ENCODE measurements at regions not wholly inside any gene's neighbourhood (a gene's known extent, or its start where the extent isn't known, plus 50 kb on each side); places are given as distances from the start of the nearest gene placed in this dataset.
"Not testable (repeated sequence)": the region's sequence is repeated elsewhere in the genome, so short reads cannot be mapped to it uniquely, and the experiment has no call there.

- POLR2A ChIA-PET: interaction anchor here (0.8 to 1.5 kb wide), 3 partner anchors 16 to 25 kb away, joined by 3 to 4 read pairs (median 4); no protein-coding TSS in a partner anchor
- CTCF ChIA-PET: no interaction called here
- DNase-seq (ENCODE audit: extremely low spot score): peak; percentile 49
- TF ChIP-seq LEF1 (IDR thresholded peaks at IDR 0.05; ENCODE audit: borderline replicate concordance) (no peak), FOXK2 (IDR thresholded peaks at IDR 0.05) (no peak)
These were observed 91.5 kb upstream of the DNAH5 start for GRCh38 chr5:14035859-14036503.

GRCh38 chr5:14034963-14035362, 90.5 kb upstream of the DNAH5 start:
- CTCF ChIA-PET: no interaction called here
- no peak for DNase-seq (ENCODE audit: extremely low spot score)
- POLR2A ChIA-PET: interaction anchor here (0.8 to 1.5 kb wide), 2 partner anchors 17 to 18 kb away, joined by 4 read pairs; no protein-coding TSS in a partner anchor
- no peak for TF ChIP-seq ELF4 (IDR thresholded peaks at IDR 0.05)
- no peak for TF ChIP-seq FOXK2 (IDR thresholded peaks at IDR 0.05)
- TF ChIP-seq FOXM1 (IDR thresholded peaks at IDR 0.05; ENCODE audit: borderline replicate concordance): no peak
- TF ChIP-seq NFRKB (IDR thresholded peaks at IDR 0.05): no peak
- TF ChIP-seq FOXA1 (IDR thresholded peaks at IDR 0.05): no peak
- no peak for TF ChIP-seq HDGF (IDR thresholded peaks at IDR 0.05; ENCODE audit: borderline replicate concordance)
- no peak for TF ChIP-seq ZNF384 (IDR thresholded peaks at IDR 0.05)
- no peak for TF ChIP-seq SP1 (IDR thresholded peaks at IDR 0.05)
- TF ChIP-seq PKNOX1 (IDR thresholded peaks at IDR 0.05): no peak
- TF ChIP-seq LEF1 (IDR thresholded peaks at IDR 0.05; ENCODE audit: borderline replicate concordance): no peak
- TF ChIP-seq ARNT (IDR thresholded peaks at IDR 0.05): no peak
- no peak for TF ChIP-seq CTBP1 (IDR thresholded peaks at IDR 0.05; ENCODE audit: borderline replicate concordance)
- no peak for TF ChIP-seq L3MBTL2 (conservative IDR thresholded peaks at IDR 0.05)

GRCh38 chr5:14032918-14033317, 88.4 kb upstream of the DNAH5 start:
- POLR2A ChIA-PET: no interaction called here
- CTCF ChIA-PET: no interaction called here
- no peak for DNase-seq (ENCODE audit: extremely low spot score)

GRCh38 chr5:14028938-14029584, 84.6 kb upstream of the DNAH5 start:
- POLR2A ChIA-PET: no interaction called here
- CTCF ChIA-PET: no interaction called here
- no peak for DNase-seq (ENCODE audit: extremely low spot score)
- no peak for TF ChIP-seq L3MBTL2 (conservative IDR thresholded peaks at IDR 0.05)
- TF ChIP-seq FOXM1 (IDR thresholded peaks at IDR 0.05; ENCODE audit: borderline replicate concordance): no peak
- no peak for TF ChIP-seq CTBP1 (IDR thresholded peaks at IDR 0.05; ENCODE audit: borderline replicate concordance)
- no peak for TF ChIP-seq ELF4 (IDR thresholded peaks at IDR 0.05)
- TF ChIP-seq LEF1 (IDR thresholded peaks at IDR 0.05; ENCODE audit: borderline replicate concordance): no peak
- no peak for TF ChIP-seq SP1 (IDR thresholded peaks at IDR 0.05)
- TF ChIP-seq ARNT (IDR thresholded peaks at IDR 0.05): no peak
- TF ChIP-seq ZNF384 (IDR thresholded peaks at IDR 0.05): no peak
- TF ChIP-seq HDGF (IDR thresholded peaks at IDR 0.05; ENCODE audit: borderline replicate concordance): no peak
- no peak for TF ChIP-seq BHLHE40 (IDR thresholded peaks at IDR 0.05; ENCODE audit: borderline replicate concordance)

More at GRCh38 chr5:14032918-14033317, 88.4 kb upstream of the DNAH5 start:
- TF ChIP-seq FOXA1 (IDR thresholded peaks at IDR 0.05) (no peak), TARDBP (IDR thresholded peaks at IDR 0.05) (no peak), CTBP1 (IDR thresholded peaks at IDR 0.05; ENCODE audit: borderline replicate concordance) (no peak), ELF4 (IDR thresholded peaks at IDR 0.05) (no peak), BHLHE40 (IDR thresholded peaks at IDR 0.05; ENCODE audit: borderline replicate concordance) (no peak), NFRKB (IDR thresholded peaks at IDR 0.05) (no peak)

- ChIA-PET CTCF (no interaction called here), POLR2A (no interaction called here)
- no peak for DNase-seq (ENCODE audit: extremely low spot score)
- TF ChIP-seq CTBP1 (IDR thresholded peaks at IDR 0.05; ENCODE audit: borderline replicate concordance): no peak
- no peak for TF ChIP-seq L3MBTL2 (conservative IDR thresholded peaks at IDR 0.05)
- no peak for TF ChIP-seq NFRKB (IDR thresholded peaks at IDR 0.05)
- no peak for TF ChIP-seq FOXA1 (IDR thresholded peaks at IDR 0.05)
- no peak for TF ChIP-seq HDGF (IDR thresholded peaks at IDR 0.05; ENCODE audit: borderline replicate concordance)
- no peak for TF ChIP-seq FOXM1 (IDR thresholded peaks at IDR 0.05; ENCODE audit: borderline replicate concordance)
- no peak for TF ChIP-seq SP1 (IDR thresholded peaks at IDR 0.05)
- TF ChIP-seq TARDBP (IDR thresholded peaks at IDR 0.05): no peak
- no peak for TF ChIP-seq ZNF384 (IDR thresholded peaks at IDR 0.05)
- no peak for TF ChIP-seq ARNT (IDR thresholded peaks at IDR 0.05)
These were observed 83.7 kb upstream of the DNAH5 start for GRCh38 chr5:14028188-14028587.

GRCh38 chr5:14025569-14026286, 81.2 kb upstream of the DNAH5 start:
- POLR2A ChIA-PET: no interaction called here
- CTCF ChIA-PET: no interaction called here
- no peak for DNase-seq (ENCODE audit: extremely low spot score)
- TF ChIP-seq CTBP1 (IDR thresholded peaks at IDR 0.05; ENCODE audit: borderline replicate concordance): no peak

- CTCF ChIA-PET: no interaction called here
- no peak for TF ChIP-seq SP1 (IDR thresholded peaks at IDR 0.05)
- TF ChIP-seq LEF1 (IDR thresholded peaks at IDR 0.05; ENCODE audit: borderline replicate concordance): no peak
- no peak for TF ChIP-seq L3MBTL2 (conservative IDR thresholded peaks at IDR 0.05)
- TF ChIP-seq ARNT (IDR thresholded peaks at IDR 0.05): no peak
- TF ChIP-seq NFRKB (IDR thresholded peaks at IDR 0.05): no peak
- no peak for DNase-seq (ENCODE audit: extremely low spot score)
- POLR2A ChIA-PET: no interaction called here
These were observed 78.5 kb upstream of the DNAH5 start for GRCh38 chr5:14022971-14023370.

- DNase-seq (ENCODE audit: extremely low spot score); CTCF ChIA-PET; POLR2A ChIA-PET: not testable (repeated sequence)
These were observed 76.5 kb upstream of the DNAH5 start for GRCh38 chr5:14020944-14021343.

All from HEK293T (cell line).